Glomerular endothelial cell (primary cell): ENCODE measurements at regions not wholly inside any gene's neighbourhood (a gene's known extent, or its start where the extent isn't known, plus 50 kb on each side); places are given as distances from the start of the nearest gene placed in this dataset.

ENCODE experiments used
- DNase-seq: peaks from one replicate; pipeline ENCODE4 v3.0.0-alpha.2; 2011; ENCODE audit warnings: low read depth, low spot score; ENCODE audit errors: extremely low read depth

- no peak for DNase-seq
Observed at GRCh38 chr4:19375931-19376330, 875.8 kb upstream of the SLIT2 start.

- no peak for DNase-seq
Observed at GRCh38 chr4:19375136-19375804, 876.4 kb upstream of the SLIT2 start.

GRCh38 chr4:19372390-19372789, 879.3 kb upstream of the SLIT2 start:
- no peak for DNase-seq

GRCh38 chr4:19368800-19369199, 882.9 kb upstream of the SLIT2 start:
- no peak for DNase-seq

- no peak for DNase-seq
Observed at GRCh38 chr4:19366916-19367315, 884.8 kb upstream of the SLIT2 start.

- no peak for DNase-seq
Observed at GRCh38 chr4:19358015-19358414, 893.7 kb upstream of the SLIT2 start.

DNA sequence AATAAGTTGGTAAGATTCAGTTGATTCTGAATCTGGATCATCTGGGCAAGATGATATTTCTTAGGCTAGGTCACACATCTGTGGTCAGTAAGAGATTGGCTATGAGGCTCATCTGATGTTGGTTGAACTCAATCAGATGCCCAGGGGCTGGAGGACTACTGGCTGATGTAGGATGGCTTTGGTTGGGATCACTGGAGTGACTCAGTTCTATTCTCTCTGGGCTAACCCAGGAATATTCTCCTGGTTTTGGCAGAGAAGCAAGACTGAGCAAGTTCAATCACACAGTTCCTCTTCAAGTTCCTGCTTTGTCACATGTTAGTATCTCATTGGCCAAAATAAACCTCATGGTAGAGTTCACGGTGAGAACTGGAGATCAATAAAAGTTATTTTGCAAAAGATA, 902.3 kb upstream of the SLIT2 start:
- DNase-seq, result no peak

DNA sequence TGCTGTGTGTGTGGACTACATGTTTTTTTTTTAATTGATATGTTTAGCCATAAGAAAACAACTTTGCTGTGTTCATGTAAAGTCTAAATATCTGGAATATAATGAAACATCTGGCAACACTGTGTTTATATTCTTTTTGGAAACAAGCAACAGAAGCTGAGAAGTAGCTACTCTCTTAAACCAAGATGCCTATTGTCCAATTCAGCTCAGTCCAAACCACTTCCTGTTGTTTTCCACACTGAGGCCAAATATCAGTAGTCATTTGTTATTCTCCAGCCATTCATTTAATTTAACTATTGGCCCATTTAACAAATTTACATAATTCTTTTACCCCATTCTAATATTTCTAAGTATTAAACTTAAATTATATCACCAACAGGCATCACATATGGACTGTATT, 903.0 kb upstream of the SLIT2 start:
- no peak for DNase-seq

DNA sequence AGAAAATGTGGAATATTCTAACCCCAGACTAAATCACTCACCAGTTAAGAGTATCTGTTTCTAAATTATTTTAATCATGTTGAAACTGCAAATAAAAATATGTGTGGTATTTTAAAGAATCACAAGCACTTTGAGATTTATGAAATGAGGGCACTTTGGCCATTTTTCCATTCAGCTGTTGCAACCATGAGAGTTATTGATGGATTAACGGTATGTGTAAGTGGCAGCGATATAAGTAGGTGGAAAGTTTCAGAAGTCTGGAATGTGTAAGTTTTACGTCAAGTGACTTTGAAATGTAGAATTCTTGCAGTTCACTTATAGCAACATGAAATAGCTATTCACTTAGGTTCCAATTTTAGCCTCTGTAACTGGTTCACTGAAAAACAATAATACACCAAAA, 905.1 kb upstream of the SLIT2 start:
- no peak for DNase-seq

GRCh38 chr4:19329631-19330030, 922.1 kb upstream of the SLIT2 start:
- DNase-seq, result no peak

GRCh38 chr4:19329077-19329476, 922.6 kb upstream of the SLIT2 start:
- DNase-seq, result no peak

DNA sequence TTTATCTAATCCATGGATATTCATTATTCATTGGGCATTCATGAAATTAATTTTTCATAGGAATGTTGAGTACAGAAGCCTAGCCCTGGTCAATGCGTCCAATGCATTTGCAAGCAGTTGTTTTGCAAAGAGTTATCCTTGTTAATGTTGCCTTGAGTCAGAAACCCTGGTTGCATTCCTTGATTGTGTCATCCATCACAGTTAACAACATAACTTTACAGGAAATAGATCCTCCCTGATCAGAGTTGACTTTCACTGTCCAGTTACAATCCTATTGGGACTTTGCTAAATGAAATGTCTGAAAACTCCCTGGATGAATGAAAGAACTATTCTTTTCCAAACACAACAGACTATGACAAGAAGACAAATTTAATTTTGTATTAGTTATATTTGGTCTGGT, 924.3 kb upstream of the SLIT2 start:
- no peak for DNase-seq

DNA sequence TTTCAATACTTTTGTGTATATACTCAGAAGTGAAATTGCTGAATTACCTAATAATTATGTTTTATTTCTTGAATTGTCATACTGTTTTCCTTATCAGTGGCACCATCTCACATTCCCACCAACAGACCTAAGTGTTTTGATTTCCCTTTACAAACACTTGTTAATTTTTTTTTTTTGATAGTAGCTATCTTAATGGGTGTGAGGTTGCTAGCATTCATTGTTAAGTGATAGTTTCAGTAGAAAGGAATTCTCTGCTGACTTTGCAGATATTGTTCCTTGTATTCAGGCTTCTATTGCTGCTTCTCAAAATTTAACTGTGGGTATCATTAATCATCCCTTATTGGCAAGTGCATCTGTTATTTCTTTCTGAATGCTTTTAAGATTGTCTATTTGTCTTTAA, 927.5 kb upstream of the SLIT2 start:
- DNase-seq, result no peak

GRCh38 chr4:19319607-19320006, 932.1 kb upstream of the SLIT2 start:
- DNase-seq, result no peak

- DNase-seq, result no peak
Observed at GRCh38 chr4:19317377-19317776, 934.3 kb upstream of the SLIT2 start.

DNA sequence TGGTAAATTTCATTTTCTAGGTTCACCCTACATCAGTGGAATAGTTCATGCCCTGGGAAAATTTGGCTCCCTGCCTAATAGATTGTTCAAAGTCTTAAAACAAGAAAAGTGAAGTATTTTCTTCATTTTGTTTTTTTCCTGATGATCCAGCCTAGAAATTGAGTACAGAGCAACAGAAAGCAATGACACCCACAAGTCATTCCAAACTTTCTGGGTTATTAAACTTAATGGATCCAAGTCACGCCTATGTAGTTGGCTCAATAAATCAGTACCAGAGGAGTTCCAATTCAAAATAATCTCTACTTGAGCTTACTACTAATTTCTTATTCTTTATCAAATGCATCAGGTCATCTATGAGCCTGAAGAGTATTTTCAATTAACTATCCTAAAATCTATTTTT, 937.6 kb upstream of the SLIT2 start:
- DNase-seq, result no peak

- no peak for DNase-seq
Observed at GRCh38 chr4:19309378-19309777, 942.3 kb upstream of the SLIT2 start.

DNA sequence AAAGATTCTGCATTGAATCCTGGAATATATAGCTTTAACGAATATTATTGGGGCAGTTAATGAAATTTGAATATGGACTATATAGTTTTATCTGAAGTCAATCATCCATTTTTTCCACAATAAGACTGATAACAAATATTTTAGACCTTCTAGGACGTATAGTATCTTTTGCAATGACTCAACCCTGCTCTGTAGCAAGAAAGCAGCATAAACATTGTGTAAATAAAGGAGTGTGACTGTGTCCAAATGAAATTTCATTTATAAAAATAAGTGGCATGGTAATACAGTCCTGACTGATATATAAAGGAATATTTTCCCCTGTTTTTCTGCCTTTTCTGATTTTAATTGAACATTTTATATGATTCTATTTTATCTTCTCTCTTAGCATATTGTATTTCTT, 947.7 kb upstream of the SLIT2 start:
- DNase-seq, result no peak

GRCh38 chr4:19301527-19301926, 950.2 kb upstream of the SLIT2 start:
- DNase-seq, result no peak

DNA sequence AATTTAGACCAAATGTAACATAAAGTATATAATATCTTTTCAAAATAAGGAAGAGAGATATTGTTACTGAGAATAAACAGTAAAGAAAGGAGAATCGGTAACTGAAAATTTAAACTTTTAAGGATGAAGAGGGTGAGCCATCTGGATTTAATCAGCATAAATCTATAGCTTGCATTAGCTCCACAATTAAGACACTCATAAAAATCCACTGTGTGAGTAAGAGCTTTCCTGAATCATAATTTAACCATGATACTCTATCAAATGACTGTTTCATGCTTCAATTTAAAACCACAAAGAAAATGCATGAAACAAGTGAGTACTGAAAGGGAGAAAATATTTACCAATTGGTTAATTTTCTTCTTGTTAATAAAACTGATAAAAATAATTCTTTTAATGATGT, 951.5 kb upstream of the SLIT2 start:
- DNase-seq, result no peak

DNA sequence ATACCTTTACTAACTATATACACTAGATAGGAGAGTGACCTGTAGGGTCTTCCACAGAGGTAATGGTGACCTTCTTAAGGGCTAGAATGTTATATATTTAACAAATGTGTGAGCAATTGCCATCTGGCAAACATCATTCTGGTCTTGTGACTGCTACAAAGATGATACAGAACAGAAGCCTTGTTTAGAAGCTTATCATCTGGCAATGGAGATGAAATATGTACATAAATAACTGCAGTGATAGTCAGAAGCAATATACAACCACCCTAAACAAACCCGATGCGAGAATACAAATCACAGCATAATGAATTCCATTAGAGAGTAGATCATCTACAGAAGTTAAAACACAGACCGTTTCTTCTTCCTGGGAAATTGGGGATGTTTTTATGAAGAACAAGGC, 952.7 kb upstream of the SLIT2 start:
- DNase-seq, result no peak

DNA sequence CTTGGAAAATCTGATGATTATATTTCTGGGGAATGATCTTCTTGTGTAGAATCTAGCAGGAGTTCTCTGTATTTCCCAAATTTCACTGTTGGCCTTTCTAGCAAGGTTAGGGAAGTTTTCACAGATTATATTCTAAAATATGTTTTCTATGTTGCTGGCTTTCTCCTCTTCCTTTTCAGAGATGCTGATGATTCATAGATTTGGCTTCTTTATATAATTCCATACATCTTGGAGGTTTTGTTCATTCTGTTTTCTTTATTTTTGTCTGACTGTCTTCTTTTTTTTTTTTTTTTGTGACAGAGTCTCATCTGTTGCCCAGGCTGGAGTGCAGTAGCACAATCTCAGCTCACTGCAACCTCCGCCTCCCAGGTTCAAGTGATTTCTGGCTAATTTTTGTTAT, 957.9 kb upstream of the SLIT2 start:
- no peak for DNase-seq

GRCh38 chr4:19293080-19293479, 958.6 kb upstream of the SLIT2 start:
- DNase-seq, result no peak
